Erythroblast (primary cell): ENCODE measurements at regions not wholly inside any gene's neighbourhood (a gene's known extent, or its start where the extent isn't known, plus 50 kb on each side); places are given as distances from the start of the nearest gene placed in this dataset.

ENCODE experiments used
- GATA1 ChIP-seq: IDR thresholded peaks from 2 replicates; pipeline ENCODE4 v1.6.1; 2011; ENCODE audit warnings: low read depth, mild to moderate bottlenecking, control low read depth, low read length, moderate library complexity
- POLR2A ChIP-seq: IDR thresholded peaks from 2 replicates; pipeline ENCODE4 v1.6.1; 2011; ENCODE audit warnings: mild to moderate bottlenecking, low read length

DNA sequence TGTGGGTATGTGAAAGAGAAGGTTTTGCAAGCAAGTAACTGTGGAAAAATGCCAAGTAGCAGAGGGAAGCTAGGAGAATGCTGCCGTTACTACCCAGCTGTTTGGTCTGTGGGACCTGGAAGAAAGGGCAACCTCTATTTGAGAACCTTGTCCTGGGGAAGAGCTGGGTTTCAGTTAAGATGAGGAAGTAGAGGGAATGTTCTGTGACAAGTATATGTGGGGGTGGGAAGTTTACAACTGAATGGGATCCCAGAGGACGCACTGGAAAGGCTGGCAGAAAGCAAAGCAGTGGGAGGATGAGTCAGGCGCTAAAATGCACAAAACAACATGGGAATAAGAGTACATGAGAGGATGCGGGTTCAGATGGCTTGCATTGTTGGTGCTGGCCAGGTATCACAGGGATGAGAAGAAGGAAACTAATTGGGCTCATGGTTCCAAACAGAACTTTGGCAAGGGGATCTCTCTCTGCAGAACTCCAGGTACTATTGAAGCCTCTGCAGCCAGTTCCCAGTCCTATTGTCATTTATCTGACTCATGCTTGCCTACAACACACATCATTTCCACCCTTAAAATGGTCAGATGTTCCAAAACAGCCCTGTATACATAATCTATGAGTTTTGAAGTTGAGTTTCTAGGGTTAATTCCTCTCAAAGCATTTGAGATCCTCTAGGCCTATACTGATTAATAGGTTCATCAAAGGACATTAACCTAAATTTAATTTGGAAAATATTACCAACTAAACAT lies 88.5 kb upstream of the VAV3 start:
- TF ChIP-seq POLR2A: no peak
- no peak for TF ChIP-seq GATA1
